DLD1 (cell line): ENCODE measurements at regions not wholly inside any gene's neighbourhood (a gene's known extent, or its start where the extent isn't known, plus 50 kb on each side); places are given as distances from the start of the nearest gene placed in this dataset.

Source experiments
- in situ Hi-C: cut with HindIII; loops from 2 replicates; pipeline ENCODE4 v1.10.0; 2017; ENCODE audit warnings: low sequenced_read_pairs

DNA sequence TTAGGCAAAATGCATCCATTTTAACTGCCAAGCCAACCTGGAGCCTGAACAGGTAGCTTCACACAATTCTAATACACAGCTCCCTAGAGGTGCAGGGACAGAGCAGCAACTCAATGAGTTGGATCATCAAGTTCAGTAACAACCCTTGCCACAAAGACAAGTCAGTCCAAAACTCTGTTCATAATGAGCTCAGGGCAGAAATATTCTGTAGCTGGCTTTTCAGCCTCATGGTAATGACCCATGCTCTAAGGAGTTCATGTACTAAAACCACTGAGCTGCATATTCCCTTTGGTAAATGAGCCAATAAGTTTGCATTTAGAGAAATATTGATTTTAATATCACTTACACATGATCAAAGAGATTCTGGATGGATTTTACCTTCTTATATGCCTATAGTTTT is 316.1 kb downstream of the SEC23A start:
- in situ Hi-C loops, result no loop called here

DNA sequence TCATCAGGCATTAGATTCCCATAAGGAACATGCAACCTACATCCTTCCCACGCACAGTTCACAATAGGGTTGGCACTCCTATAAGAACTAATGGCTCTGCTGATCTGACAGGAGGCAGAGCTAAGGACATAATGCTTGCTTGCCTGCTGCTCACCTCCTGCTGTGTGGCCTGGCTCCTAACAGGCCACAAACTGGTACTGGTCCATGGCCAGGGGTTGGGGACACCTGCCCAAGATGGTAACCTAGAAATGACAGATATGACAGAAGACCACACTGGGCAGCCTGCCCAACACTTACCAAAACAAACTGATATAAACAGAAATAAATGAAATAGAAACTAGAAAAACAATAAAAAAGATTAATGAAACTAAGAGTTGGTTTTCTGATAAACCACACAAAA is 325.6 kb downstream of the SEC23A start:
- in situ Hi-C loops, result no loop called here

DNA sequence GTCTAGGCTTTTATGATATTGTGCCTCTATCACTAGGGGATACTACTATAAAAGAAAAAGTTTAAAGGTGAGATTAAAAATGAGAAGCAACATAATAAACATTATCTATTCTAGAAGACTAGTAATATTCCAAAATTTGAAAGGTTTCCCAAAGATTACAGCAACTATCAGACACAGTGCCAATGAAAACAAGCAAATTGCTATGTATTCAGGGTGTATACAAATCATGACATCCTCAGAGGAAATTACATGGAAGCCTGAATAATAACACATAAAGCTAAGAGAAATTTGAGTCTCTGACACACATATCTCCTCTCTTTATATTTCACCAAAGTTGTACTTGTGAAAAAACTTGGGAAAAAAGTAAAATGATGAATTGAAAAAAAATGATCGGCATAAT is 327.0 kb downstream of the SEC23A start:
- in situ Hi-C loops, result no loop called here

- in situ Hi-C loops, result no loop called here
Measured at GRCh38 chr14:38774162-38774561, 328.9 kb downstream of the SEC23A start.

DNA sequence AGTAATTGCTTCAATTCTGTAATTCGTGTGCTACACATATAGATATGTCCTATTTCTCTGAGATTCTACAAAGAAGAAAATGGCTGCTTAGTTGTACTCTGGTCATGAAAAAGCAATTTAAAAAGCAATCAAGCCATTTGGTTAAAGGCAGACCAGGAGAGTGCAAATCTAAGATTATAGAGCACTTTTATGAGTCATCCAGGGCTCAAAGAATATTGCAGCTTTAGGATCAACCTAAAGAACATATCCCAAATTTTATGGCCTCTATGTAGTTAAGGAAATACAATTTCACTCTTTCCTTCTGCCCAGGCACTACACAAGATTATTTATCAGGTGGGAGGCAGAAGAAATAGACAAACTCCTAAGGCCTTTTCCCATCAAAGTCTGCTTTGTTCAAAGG is 332.8 kb downstream of the SEC23A start:
- in situ Hi-C loops, result no loop called here

DNA sequence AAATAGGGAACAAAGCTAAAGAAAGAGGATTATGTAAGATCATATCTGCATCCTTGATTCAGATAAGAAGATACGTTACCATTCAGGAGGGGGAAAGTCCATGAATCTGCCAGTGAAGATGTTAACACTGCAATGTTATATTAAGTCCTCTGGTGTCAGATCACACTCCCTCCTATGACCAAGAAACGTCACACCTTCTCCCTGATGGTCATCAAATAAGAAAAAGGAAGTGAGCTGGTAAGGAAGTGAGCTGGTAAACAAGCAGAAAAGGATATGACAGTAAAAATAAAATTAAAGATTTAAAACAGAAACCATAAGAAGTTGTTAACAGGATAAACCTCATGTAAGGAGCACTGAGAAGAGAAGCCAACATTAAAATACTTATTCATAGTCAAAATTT is 340.2 kb downstream of the SEC23A start:
- in situ Hi-C loops, result no loop called here

- in situ Hi-C loops, result no loop called here
Measured at GRCh38 chr14:38762426-38762825, 340.6 kb downstream of the SEC23A start.

DNA sequence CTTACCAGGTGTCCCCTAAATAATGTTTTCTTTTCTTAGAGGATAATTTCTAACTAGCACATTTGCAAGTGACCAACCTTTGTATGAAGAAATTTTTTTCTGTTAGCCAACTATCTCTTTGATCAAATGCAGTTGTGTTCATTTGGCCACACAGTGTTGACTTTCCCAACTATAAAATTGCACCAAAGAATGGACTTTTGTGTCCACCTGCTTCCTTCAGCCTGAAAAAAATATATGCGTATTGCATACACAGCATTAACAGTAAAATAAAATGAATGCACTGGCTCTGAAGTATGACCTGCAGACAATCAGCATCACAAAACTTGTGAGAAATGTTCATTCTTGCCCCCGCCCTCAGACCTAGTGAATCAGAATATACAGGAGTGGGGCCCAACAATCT is 342.0 kb downstream of the SEC23A start:
- in situ Hi-C loops, result no loop called here

DNA sequence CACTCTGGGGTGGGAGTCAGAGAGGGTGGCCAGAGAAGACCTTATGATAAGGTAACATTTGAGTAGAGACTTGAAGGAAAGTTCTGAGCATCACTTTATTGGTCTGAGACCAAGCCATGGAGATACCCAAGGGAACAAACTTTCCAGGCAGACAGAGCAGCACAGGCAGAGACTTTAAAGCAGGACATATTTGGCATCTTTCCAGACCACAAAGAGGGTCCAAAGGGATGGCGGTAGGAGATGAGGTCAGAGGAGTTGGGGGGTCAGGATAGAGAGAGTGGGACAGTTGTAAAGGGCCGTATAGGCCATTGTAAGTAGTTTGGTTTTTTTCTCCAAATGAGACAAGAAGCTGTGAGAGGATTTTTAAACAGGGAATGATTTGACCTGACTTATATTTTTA is 344.4 kb downstream of the SEC23A start:
- in situ Hi-C loops, result no loop called here

GRCh38 chr14:38755036-38755435 is 348.0 kb downstream of the SEC23A start:
- in situ Hi-C loops, result no loop called here

DNA sequence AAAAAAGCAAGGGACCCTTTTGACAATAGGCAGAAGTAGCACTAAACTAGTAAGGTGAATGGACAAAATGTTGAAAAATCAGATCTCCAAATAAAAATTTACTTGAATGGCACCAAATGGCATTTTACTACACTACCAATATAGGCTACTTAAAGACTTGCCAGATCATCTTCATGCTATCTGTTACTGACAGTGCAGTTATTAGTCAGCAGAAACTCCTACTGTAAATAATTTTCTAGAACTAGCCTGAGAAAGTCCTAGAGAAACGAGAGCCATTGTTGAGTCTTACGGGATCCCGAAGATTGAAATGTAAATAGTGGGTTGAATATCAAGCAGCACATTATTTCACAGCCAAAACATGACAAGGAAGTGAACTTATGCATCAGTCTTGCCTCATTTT is 350.3 kb downstream of the SEC23A start:
- in situ Hi-C loops, result no loop called here

DNA sequence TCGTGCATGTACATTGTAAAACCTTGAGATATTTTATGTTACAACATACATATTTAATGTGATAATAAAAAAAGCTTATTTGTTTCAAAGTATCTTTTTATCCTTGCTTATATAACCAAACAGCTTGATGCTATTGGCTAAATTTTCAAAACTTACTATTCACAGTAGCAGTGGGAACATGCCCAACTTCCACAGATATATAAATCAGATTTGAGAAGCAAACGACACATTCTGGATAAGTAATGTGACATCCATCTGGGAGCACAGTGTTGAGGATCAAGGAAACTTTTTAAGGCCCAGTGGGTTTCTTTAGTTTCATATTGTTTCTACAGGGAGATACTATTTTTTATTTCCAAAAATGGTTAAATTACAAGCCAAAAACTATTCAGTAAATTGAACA is 350.7 kb downstream of the SEC23A start:
- in situ Hi-C loops, result no loop called here

- in situ Hi-C loops, result no loop called here
Measured at GRCh38 chr14:38751459-38751858, 351.6 kb downstream of the SEC23A start.

- in situ Hi-C loops, result no loop called here
Measured at GRCh38 chr14:38749936-38750335, 353.1 kb downstream of the SEC23A start.

DNA sequence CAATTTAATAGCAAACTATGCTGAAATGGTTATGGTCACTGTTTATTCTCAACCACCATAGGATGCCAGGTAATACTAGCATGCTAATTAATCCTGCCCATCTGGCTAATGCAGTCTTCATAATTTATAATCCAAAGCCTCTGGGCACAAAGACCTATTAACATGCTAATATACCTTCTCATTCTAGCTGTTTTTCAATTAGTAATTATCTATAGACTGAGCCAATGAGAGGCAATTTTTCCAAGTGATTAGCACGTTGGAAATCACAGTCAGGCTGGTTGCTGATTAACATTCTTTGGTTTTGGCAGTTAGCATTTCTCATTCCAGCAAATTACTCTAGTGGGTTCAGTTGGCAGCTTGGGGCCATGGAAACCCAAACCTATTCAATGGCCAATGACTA is 357.2 kb downstream of the SEC23A start:
- in situ Hi-C loops, result no loop called here

- in situ Hi-C loops, result no loop called here
Measured at GRCh38 chr14:38743966-38744584, 359.0 kb downstream of the SEC23A start.

GRCh38 chr14:38737686-38738407 is 365.2 kb downstream of the SEC23A start:
- in situ Hi-C loops, result no loop called here

DNA sequence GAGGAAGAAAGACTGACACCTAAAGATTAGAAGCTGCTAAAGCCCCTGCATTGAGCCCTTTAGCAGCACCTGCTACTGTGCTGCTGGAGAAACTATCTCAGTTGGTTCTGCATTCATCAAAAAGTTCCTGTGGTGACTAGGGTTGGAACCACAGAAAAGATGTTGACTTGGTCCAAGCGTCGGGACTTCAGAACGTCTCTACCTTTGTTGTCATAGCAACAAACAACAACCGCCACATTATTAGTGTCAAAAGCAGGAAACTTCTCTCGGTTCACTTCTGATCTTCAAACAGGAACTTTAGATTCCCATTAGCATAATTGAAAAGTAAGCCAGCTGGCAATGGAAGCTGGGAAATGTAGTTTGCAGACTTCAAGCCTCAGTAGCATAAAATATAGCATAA is 368.0 kb downstream of the SEC23A start:
- in situ Hi-C loops, result no loop called here

DNA sequence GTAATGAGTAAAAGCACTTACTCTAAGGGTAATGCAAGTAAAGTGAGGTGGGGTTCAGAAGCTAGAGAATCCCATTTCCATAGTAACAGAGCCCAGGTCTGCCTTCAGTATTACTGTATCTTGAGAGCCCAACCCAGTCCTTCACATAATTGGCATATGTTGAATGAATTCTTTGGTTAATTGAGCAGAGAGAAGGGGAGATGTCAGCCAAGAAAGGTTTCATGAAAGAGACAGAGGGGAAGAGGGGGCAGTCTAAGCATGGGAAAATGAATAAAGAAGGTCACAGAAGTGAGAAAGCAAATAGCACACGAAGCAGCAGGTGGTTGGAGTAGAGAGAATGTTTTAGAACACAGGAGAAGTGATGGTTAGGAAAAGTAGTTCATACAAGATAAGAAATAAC is 371.1 kb downstream of the SEC23A start:
- in situ Hi-C loops, result no loop called here

DNA sequence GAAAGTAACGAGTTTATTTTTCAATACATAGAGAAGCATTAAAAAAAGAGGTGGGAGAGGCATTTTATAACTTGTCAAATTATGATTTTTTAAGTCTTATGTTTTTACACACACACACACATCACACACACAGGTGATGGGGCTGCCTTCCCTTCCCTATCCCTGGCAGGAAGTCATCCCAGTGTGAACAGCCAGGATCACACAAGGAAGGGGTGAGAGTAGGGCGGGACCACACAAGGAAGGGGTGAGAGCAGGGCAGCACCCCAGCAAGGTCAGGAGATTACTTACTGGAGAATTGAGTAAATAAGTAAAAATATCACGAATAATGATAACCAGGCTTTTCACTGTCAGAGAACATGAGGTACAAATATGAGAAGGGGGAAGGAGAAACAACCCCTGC is 372.6 kb downstream of the SEC23A start:
- in situ Hi-C loops, result no loop called here

- in situ Hi-C loops, result no loop called here
Measured at GRCh38 chr14:38727731-38728130, 375.3 kb downstream of the SEC23A start.

GRCh38 chr14:38724621-38725020 is 378.4 kb downstream of the SEC23A start:
- in situ Hi-C loops, result loop anchor here (25.0 kb wide), 1 partner anchor 138 kb away; no protein-coding TSS in a partner anchor

GRCh38 chr14:38723959-38724358 is 379.1 kb downstream of the SEC23A start:
- in situ Hi-C loops, result loop anchor here (25.0 kb wide), 1 partner anchor 138 kb away; no protein-coding TSS in a partner anchor
